ENCODE measurements at regions not wholly inside any gene's neighbourhood (a gene's known extent, or its start where the extent isn't known, plus 50 kb on each side); places are given as distances from the start of the nearest gene placed in this dataset.

DNA sequence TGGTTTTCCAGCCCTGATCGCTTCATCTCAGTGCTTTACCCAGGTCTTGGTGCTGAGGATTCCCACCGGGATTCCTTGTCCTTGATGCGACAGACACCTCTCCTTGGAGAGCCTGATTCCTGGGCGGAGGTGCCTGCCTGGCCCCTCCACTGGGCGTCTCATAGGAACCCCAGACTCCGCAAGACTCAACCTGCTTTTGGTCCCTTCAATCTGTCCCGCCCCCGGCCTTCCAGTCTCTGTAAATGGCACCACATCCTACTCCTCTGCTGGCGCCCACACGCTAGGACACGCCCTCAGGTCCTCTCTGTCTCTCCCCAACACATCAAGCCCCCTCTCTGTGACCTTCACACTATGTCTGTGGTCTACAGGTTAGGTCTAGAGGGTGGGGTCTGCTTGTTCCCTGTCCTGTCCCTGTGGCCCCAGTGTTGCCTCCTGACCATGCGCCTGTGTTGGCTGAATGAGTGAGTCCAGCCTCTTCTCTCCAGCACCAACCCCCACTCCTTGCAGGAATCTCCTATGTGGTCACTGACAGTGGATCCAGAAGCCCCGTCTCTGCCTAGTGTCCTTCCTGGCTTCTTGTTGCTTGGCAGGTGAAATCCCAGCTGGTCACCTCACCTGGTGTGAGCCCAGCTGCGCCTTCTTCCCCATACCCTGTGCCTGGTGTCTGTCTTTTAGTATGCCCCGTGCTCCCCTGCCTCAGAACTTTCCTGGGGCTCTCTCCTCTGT lies 119.7 kb upstream of the C1orf174 start:
- TF ChIP-seq ZNF274 (IDR thresholded peaks at IDR 0.05; ENCODE audit: low read depth, low read length) (no peak), YY1 (IDR thresholded peaks at IDR 0.05; ENCODE audit: insufficient read depth, insufficient read length) (no peak), SUZ12 (IDR thresholded peaks at IDR 0.05; ENCODE audit: extremely low read depth, insufficient read depth, insufficient read length) (no peak)

Measured in NT2/D1 (cell line).